Ovary (tissue), 3 donors: ENCODE measurements at regions not wholly inside any gene's neighbourhood (a gene's known extent, or its start where the extent isn't known, plus 50 kb on each side); places are given as distances from the start of the nearest gene placed in this dataset.

ENCODE experiments used
- CTCF ChIP-seq, 3 donors: fragments of 450-650 bp in 2 of 3; fragments of 200-600 bp in 1 of 3; IDR thresholded peaks; one replicate each; pipeline versions ENCODE4 v1.5.1 to v1.8.0; 2016 to 2022; ENCODE audit warnings: antibody characterized with exemption in 3 of 3, mild to moderate bottlenecking in 1 of 3
- EP300 ChIP-seq: sonication (generic); formaldehyde crosslinking; IDR thresholded peaks from one replicate; pipeline ENCODE4 v1.6.1; 2017; ENCODE audit warnings: antibody characterized with exemption
- donor health status: DM: no; HTN: no; CAD: no.

DNA sequence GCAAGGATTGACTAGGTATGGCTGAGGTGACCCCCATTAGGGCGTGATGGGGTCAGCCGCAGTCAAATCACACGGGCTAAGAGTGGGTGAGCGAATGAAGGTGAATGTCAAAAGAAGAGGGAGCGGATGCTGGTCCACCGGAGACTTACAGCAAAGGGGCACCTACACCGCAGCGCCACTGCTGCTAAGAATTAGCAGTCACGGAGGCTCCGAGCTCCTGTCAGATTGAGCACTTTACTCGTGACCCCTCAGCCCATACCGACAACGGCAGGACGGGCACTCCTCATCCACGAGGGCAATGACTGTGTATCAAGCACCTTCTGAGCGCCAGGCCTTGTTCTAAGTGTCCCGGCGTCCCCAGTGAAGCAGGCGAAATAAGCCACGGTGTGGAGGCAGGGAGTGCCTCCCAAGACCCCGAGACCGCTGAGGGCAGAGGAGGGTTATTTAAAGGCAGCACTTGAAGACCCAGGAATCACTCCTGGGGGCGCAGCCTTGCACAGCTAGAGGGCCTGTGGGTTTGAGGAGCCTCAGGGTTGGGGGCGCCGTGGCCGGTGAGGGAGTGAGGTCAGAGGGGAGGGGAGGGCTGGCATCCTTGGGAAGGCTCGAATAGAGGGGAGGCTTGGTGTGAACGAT is 61.6 kb upstream of the GATA2 start:
- TF ChIP-seq CTCF (IDR thresholded peaks at IDR 0.05) (no peak), EP300 (no peak)
